HEK293 (cell line): ENCODE measurements at regions not wholly inside any gene's neighbourhood (a gene's known extent, or its start where the extent isn't known, plus 50 kb on each side); places are given as distances from the start of the nearest gene placed in this dataset.

Experiments
- SALL2 ChIP-seq: fragments of 450-650 bp; formaldehyde crosslinking; IDR thresholded peaks from 2 replicates; pipeline ENCODE4 v1.5.0; 2017; ENCODE audit warnings: missing biosample characterization, mild to moderate bottlenecking, missing genetic modification characterization, borderline replicate concordance
- ZBTB8A ChIP-seq: fragments of 450-650 bp; formaldehyde crosslinking; IDR thresholded peaks from 2 replicates; pipeline ENCODE4 v1.5.1; 2016; ENCODE audit warnings: missing biosample characterization, missing genetic modification characterization
- ZNF174 ChIP-seq: fragments of 450-650 bp; formaldehyde crosslinking; IDR thresholded peaks from 2 replicates; pipeline ENCODE4 v1.5.0; 2017; ENCODE audit warnings: missing biosample characterization, mild to moderate bottlenecking, missing genetic modification characterization
- TF ChIP-seq, protein P1 (sequence below): fragments of 450-650 bp; formaldehyde crosslinking; IDR thresholded peaks from 2 replicates; pipeline ENCODE4 v1.5.1; 2016; ENCODE audit warnings: missing biosample characterization, missing genetic modification characterization

DNA sequence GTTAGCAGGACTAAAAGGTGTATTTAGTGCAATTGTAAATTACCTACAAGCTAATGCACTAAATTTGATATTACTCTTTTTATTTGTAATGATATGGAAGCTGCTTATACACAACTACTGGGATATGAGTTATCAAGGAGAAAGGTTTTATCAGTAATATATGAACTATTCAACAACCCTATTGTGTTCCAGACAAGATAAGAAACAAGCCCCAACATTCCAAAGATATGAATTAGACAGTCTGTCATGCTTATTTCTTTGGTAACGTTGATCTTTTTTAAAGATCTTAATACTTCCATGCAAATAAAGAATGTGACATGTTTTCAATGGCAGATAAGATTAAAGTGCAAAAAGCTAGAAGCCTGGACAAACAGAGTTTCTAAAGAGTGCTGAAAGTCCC lies 314.0 kb upstream of the THBS1 start:
- TF ChIP-seq, protein P1, sequence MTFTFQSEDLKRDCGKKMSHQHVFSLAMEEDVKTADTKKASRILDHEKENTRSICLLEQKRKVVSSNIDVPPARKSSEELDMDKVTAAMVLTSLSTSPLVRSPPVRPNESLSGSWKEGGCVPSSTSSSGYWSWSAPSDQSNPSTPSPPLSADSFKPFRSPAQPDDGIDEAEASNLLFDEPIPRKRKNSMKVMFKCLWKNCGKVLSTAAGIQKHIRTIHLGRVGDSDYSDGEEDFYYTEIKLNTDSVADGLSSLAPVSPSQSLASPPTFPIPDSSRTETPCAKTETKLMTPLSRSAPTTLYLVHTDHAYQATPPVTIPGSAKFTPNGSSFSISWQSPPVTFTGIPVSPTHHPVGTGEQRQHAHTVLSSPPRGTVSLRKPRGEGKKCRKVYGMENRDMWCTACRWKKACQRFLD (tag by site-specific recombination): no peak
- TF ChIP-seq SALL2 (tag by site-specific recombination): no peak
- no peak for TF ChIP-seq ZBTB8A (tag by site-specific recombination)
- TF ChIP-seq ZNF174 (tag by site-specific recombination): no peak
